Peyer's patch (tissue), 4 donors: ENCODE measurements at regions not wholly inside any gene's neighbourhood (a gene's known extent, or its start where the extent isn't known, plus 50 kb on each side); places are given as distances from the start of the nearest gene placed in this dataset.
"Not testable (repeated sequence)": the region's sequence is repeated elsewhere in the genome, so short reads cannot be mapped to it uniquely, and the experiment has no call there.

ENCODE experiments used
- DNase-seq, 3 donors: peaks; one replicate each; pipeline ENCODE4 v3.0.0-alpha.2; 2017 to 2019
- H3K27ac ChIP-seq, 4 donors: fragments of 200-600 bp; sonication (generic); one replicate each; pipeline ENCODE4 v1.5.1; 2016 to 2019
- H3K27me3 ChIP-seq, 2 donors: fragments of 200-600 bp; sonication (generic); one replicate each; pipeline ENCODE4 v1.5.1; 2019
- H3K36me3 ChIP-seq, 3 donors: fragments of 200-600 bp; sonication (generic); one replicate each; pipeline ENCODE4 v1.5.1; 2016 to 2019
- H3K4me1 ChIP-seq, 4 donors: fragments of 200-600 bp; sonication (generic); one replicate each; pipeline ENCODE4 v1.5.1; 2016 to 2019
- H3K4me3 ChIP-seq, 4 donors: fragments of 200-600 bp; sonication (generic); 1 replicate in 3 of 4; 2 replicates in 1 of 4; pipeline ENCODE4 v1.5.1; 2016 to 2019; ENCODE audit warnings: mild to moderate bottlenecking in 1 of 4
- H3K9me3 ChIP-seq, 4 donors: fragments of 200-600 bp; sonication (generic); one replicate each; pipeline ENCODE4 v1.5.1; 2016 to 2019; ENCODE audit warnings: mild to moderate bottlenecking in 1 of 4
- POLR2A ChIP-seq, 2 donors: fragments of 450-650 bp; IDR thresholded peaks; one replicate each; pipeline ENCODE4 v1.5.1; 2017; ENCODE audit warnings: antibody characterized with exemption in 2 of 2, mild to moderate bottlenecking in 2 of 2, moderate library complexity in 2 of 2
- TF ChIP-seq, protein P1 (sequence below), 6 experiments: fragments of 450-650 bp in 4 of 6; fragments of 200-600 bp in 2 of 6; sonication (generic) in 1 of 6; IDR thresholded peaks; one replicate each; pipeline ENCODE4 v1.5.1; 2017 to 2019; ENCODE audit warnings: antibody characterized with exemption in 6 of 6, mild to moderate bottlenecking in 3 of 6, moderate library complexity in 1 of 6

DNA sequence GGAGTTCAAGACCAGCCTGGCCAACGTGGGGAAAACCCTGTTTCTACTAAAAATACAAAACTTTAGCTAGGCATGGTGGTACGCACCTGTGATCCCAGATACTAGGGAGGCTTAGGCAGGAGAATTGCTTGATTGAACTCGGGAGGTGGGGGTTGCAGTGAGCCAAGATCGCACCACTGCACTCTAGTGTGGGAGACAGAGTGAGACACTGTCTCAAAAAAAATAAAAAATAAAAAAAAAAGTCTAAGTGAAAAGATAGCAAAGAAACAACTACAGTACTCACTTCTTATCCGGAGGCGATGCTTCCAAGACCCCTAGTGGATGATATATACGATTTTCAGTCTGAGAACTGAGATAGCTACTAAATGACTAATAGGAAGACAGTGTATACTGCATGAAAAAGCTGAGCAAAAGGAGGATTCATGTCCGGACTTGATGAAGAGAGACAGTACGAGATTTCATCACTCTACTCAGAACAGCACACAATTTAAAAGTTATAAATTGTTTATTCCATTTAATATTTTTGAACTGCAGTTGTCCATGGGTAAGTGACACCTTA lies 138.7 kb upstream of the GOLGA6L6 start:
- not testable (repeated sequence) for H3K27ac ChIP-seq, DNase-seq, H3K4me1 ChIP-seq, H3K9me3 ChIP-seq, H3K4me3 ChIP-seq, H3K36me3 ChIP-seq, H3K27me3 ChIP-seq

DNA sequence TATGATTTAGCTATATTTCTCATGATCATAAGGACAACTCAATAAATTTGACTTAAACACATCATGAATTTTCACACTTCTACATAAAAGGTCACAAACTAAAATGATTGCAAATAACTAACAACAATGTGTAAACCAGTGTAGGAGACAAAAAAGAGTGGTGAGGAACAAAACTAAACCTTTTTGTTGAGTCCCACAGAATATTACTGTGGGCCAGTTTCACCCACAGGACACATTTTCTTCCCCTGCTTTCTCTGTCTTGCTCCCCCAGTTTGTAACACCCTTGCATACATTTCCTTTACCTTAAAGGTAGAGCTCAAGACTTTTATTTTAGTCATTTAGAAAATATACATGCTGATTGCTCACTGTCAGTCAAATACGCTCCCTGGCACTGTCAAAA lies 130.9 kb upstream of the GOLGA6L6 start:
- Histone ChIP-seq H3K9me3 (no peaks in the 10 kb centered on the region), H3K27ac (no peak overlapping the region), H3K27me3 (no peaks in the 10 kb centered on the region), H3K4me3 (no peak overlapping the region), H3K36me3 (no peaks in the 10 kb centered on the region), H3K4me1 (no peaks in the 10 kb centered on the region)
- TF ChIP-seq, protein P1, sequence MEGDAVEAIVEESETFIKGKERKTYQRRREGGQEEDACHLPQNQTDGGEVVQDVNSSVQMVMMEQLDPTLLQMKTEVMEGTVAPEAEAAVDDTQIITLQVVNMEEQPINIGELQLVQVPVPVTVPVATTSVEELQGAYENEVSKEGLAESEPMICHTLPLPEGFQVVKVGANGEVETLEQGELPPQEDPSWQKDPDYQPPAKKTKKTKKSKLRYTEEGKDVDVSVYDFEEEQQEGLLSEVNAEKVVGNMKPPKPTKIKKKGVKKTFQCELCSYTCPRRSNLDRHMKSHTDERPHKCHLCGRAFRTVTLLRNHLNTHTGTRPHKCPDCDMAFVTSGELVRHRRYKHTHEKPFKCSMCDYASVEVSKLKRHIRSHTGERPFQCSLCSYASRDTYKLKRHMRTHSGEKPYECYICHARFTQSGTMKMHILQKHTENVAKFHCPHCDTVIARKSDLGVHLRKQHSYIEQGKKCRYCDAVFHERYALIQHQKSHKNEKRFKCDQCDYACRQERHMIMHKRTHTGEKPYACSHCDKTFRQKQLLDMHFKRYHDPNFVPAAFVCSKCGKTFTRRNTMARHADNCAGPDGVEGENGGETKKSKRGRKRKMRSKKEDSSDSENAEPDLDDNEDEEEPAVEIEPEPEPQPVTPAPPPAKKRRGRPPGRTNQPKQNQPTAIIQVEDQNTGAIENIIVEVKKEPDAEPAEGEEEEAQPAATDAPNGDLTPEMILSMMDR (IDR thresholded peaks at IDR 0.05) = no peak
- TF ChIP-seq POLR2A (IDR thresholded peaks at IDR 0.05) = no peak
- no peak for DNase-seq

DNA sequence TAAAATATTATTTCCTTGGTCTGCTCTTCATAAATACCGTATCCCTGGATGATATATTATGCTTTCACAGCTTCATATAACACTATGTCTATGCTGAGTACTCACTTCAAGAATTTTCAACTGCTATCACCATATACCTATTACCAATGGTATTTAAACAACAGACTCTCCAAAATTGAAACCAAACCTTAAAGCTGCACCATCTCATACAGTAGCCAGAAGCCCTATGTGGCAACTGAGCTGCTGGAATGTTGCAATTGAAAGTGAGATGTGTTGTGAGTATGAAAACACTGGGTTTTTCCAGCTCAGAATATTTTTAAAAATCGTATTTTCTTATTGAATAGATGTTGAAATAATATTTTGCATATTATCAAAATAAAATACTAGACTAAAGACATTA lies 130.1 kb upstream of the GOLGA6L6 start:
- H3K27me3 ChIP-seq = no peaks in the 10 kb centered on the region
- no peaks in the 10 kb centered on the region for H3K4me1 ChIP-seq
- no peaks in the 10 kb centered on the region for H3K9me3 ChIP-seq
- H3K4me3 ChIP-seq = no peak overlapping the region
- TF ChIP-seq POLR2A (IDR thresholded peaks at IDR 0.05) = no peak
- TF ChIP-seq, protein P1 (IDR thresholded peaks at IDR 0.05) = no peak
- no peaks in the 10 kb centered on the region for H3K36me3 ChIP-seq
- no peak overlapping the region for H3K27ac ChIP-seq
- DNase-seq = no peak

DNA sequence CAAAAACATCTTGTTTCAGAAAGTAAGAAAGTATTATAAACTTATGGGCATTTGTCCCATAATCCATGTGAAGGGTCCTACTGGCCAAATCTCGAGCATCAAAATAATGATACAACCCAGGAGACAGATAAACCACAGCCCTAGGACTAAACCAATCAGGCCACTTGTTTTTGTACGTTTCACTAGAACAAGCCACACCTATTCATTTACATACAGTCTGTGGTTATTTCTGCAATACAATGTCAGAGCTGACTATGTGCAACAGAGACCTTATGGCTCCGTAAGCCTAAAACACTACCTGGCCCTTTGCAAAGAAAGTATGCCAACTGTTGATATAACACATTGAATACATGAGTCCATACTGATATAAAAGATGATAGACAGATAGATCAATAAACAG lies 124.8 kb upstream of the GOLGA6L6 start:
- H3K9me3 ChIP-seq, H3K4me3 ChIP-seq, H3K36me3 ChIP-seq, H3K27ac ChIP-seq, H3K27me3 ChIP-seq, DNase-seq, H3K4me1 ChIP-seq: not testable (repeated sequence)

DNA sequence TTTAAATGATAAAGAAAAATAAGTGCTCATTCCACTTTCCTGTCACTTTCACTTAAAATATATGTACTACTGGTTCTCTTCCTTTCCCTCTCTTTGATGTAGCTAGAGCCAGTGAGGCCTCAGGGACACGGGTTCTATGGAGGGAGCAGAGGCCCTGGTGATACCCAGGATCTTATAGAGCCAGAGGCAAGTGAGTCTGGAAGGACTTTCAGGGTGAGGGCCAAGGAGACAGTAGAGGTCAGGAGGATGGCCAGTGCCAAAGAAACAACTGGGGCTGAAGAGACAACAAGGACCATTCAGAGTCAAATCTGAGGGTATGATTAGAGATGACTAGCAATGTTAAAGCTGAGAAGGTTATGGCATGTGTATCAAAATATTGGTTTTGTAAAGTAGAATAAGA lies 124.1 kb upstream of the GOLGA6L6 start:
- no peak for TF ChIP-seq POLR2A (IDR thresholded peaks at IDR 0.05)
- TF ChIP-seq, protein P1 (IDR thresholded peaks at IDR 0.05) = no peak
- Histone ChIP-seq H3K4me1 (no peaks in the 10 kb centered on the region), H3K27ac (no peak overlapping the region), H3K27me3 (no peaks in the 10 kb centered on the region), H3K9me3 (no peaks in the 10 kb centered on the region), H3K36me3 (no peaks in the 10 kb centered on the region), H3K4me3 (no peak overlapping the region)
- no peak for DNase-seq

DNA sequence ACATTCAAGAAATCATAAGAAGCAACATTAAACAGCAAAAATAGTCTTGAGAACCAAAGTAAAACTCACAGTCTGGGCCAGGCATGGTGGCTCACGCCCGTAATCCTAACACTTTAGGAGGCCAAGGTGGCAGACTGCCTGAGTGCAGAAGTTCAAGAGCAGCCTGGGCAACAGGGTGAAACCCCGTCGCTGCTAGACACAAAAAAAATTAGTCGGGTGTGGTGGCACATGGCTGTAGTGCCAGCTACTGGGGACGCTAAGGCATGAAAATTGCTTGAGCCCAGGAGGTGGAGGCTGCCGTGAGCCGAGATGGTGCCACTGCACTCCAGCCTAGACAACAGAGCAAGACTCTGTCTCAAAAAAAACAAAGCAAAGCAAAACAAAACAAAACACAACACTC lies 117.7 kb upstream of the GOLGA6L6 start:
- no peak for DNase-seq
- Histone ChIP-seq H3K27me3 (no peaks in the 10 kb centered on the region), H3K9me3 (no peaks in the 10 kb centered on the region), H3K4me1 (no peaks in the 10 kb centered on the region), H3K27ac (no peak overlapping the region), H3K36me3 (no peaks in the 10 kb centered on the region), H3K4me3 (no peak overlapping the region)
- TF ChIP-seq, protein P1 (IDR thresholded peaks at IDR 0.05) = no peak
- TF ChIP-seq POLR2A (IDR thresholded peaks at IDR 0.05) = no peak

DNA sequence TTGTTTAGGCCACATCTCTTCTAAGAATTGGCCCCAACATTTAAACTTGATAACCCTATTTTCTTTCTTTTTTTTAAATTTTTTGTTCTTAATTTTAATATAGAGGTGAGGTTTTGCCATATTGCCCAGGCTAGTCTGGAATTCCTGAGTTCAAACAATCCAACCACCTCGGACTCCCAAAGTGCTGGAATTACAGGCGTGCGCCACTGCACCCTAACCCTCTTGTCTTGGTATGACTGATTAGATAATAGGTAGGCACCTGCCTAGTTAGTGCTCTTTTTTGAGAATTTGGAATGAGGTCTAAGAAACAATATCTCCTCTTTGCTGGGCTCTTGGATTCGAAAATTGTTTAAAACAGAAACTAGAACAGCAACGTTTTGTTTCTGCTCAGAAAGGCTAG lies 116.4 kb upstream of the GOLGA6L6 start:
- no peak for DNase-seq

More for the DNA sequence above, 116.4 kb upstream of the GOLGA6L6 start:
- no peak overlapping the region for H3K27ac ChIP-seq
- no peaks in the 10 kb centered on the region for H3K27me3 ChIP-seq
- no peaks in the 10 kb centered on the region for H3K9me3 ChIP-seq
- H3K36me3 ChIP-seq = no peaks in the 10 kb centered on the region
- no peak overlapping the region for H3K4me3 ChIP-seq
- no peak for TF ChIP-seq POLR2A (IDR thresholded peaks at IDR 0.05)
- TF ChIP-seq, protein P1 (IDR thresholded peaks at IDR 0.05) = no peak
- no peaks in the 10 kb centered on the region for H3K4me1 ChIP-seq
